Activated T-cell treated with anti-CD3 and anti-CD28 coated beads for 4 hours (primary cell): ENCODE measurements at regions not wholly inside any gene's neighbourhood (a gene's known extent, or its start where the extent isn't known, plus 50 kb on each side); places are given as distances from the start of the nearest gene placed in this dataset.

Experiments used
- DNase-seq: peaks from one replicate; pipeline ENCODE4 v3.0.0-alpha.2; 2020

- no peak for DNase-seq
Measured at GRCh38 chr2:12032975-12033374, 286.5 kb downstream of the LPIN1 start.

GRCh38 chr2:12033494-12033893 is 287.1 kb downstream of the LPIN1 start:
- DNase-seq = no peak

GRCh38 chr2:12034382-12034781 is 287.9 kb downstream of the LPIN1 start:
- DNase-seq = no peak

- no peak for DNase-seq
Measured at GRCh38 chr2:12035029-12035720, 288.7 kb downstream of the LPIN1 start.

GRCh38 chr2:12035956-12036639 is 289.7 kb downstream of the LPIN1 start:
- no peak for DNase-seq

- no peak for DNase-seq
Measured at GRCh38 chr2:12036640-12036983, 290.2 kb downstream of the LPIN1 start.

GRCh38 chr2:12037301-12037700 is 290.9 kb downstream of the LPIN1 start:
- DNase-seq = no peak

- DNase-seq = no peak
Measured at GRCh38 chr2:12041236-12041635, 294.8 kb downstream of the LPIN1 start.

GRCh38 chr2:12043131-12043530 is 296.7 kb downstream of the LPIN1 start:
- no peak for DNase-seq

- DNase-seq = no peak
Measured at GRCh38 chr2:12044857-12045256, 298.4 kb downstream of the LPIN1 start.

GRCh38 chr2:12045864-12046291 is 299.4 kb downstream of the LPIN1 start:
- DNase-seq = no peak

- no peak for DNase-seq
Measured at GRCh38 chr2:12046641-12047040, 300.2 kb downstream of the LPIN1 start.

- no peak for DNase-seq
Measured at GRCh38 chr2:12047761-12048160, 301.3 kb downstream of the LPIN1 start.

- no peak for DNase-seq
Measured at GRCh38 chr2:12048550-12048949, 302.1 kb downstream of the LPIN1 start.

- no peak for DNase-seq
Measured at GRCh38 chr2:12050396-12050795, 304.0 kb downstream of the LPIN1 start.

- no peak for DNase-seq
Measured at GRCh38 chr2:12051831-12052230, 305.4 kb downstream of the LPIN1 start.

GRCh38 chr2:12052796-12053195 is 306.4 kb downstream of the LPIN1 start:
- no peak for DNase-seq

- no peak for DNase-seq
Measured at GRCh38 chr2:12054956-12055618, 308.7 kb downstream of the LPIN1 start.

- DNase-seq = no peak
Measured at GRCh38 chr2:12057436-12058166, 311.2 kb downstream of the LPIN1 start.

- DNase-seq = no peak
Measured at GRCh38 chr2:12059616-12060441, 313.4 kb downstream of the LPIN1 start.

GRCh38 chr2:12060886-12061285 is 314.5 kb downstream of the LPIN1 start:
- DNase-seq = no peak

GRCh38 chr2:12061286-12062052 is 315.0 kb downstream of the LPIN1 start:
- DNase-seq = no peak
